ENCODE measurements at regions not wholly inside any gene's neighbourhood (a gene's known extent, or its start where the extent isn't known, plus 50 kb on each side); places are given as distances from the start of the nearest gene placed in this dataset.
A peak's percentile ranks its signal among the peaks of the same experiment; 100 is the strongest.

DNA sequence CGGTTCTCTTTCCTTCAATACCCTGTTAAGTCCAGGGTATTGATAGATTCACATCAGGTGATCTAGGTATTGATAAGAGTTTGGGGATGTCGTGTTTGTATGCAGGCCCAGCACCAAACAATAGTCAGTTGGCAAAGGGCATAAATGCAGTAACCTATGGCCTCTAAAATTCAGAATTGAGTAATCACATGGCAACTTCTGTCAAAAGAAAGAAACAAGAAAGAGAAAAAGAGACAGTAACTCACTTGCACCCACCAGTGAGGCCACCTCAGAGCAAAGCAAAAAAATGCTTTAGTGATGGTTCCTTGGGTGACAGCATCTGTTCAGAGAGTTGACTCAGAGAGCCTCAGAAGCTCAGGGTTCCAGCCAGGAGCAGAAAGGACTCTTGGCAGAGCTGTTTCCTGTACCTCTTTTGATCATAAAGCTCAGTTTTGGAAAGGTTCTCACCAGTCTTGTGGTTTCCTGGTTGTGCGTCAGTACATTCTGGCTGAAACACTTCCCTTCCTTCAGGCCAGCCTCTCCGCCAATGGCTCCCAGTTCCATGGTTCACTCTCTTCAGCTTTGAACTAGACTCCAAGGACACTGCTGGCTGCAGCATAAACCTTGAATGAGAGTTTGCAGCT is 70.1 kb upstream of the GORAB start:
- peak; percentile 92 for DNase-seq (ENCODE audit: low read depth, low spot score)
- no peak for TF ChIP-seq CTCF (IDR thresholded peaks at IDR 0.05; ENCODE audit: low read depth, low read length)
- no peak overlapping the region for H3K4me3 ChIP-seq (ENCODE audit: low read depth, low read length)
- in situ Hi-C loops (cut with HindIII; ENCODE audit: low sequenced_read_pairs), result no loop called here

DNA sequence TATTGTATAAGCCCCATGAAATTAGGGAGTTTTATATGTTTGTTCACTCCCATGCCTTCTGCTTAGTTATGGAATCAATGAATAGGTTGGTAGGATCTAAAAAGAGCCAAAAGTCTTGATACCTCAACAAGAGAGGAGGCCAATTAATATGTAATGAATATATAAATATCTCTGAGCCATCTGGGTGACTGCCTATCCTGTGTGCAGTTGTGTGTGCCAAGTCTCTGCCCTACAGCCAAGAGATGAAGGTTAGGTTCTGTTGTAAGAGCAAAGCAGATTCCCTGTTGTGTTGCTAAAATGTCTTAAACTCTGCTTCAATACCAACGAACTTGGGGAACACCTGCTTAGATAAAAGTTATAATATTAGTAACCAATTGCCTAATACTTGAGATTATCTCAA is 61.8 kb upstream of the GORAB start:
- no peak for TF ChIP-seq CTCF (IDR thresholded peaks at IDR 0.05; ENCODE audit: low read depth, low read length)
- H3K4me3 ChIP-seq (ENCODE audit: low read depth, low read length), result no peak overlapping the region
- in situ Hi-C loops (cut with HindIII; ENCODE audit: low sequenced_read_pairs), result no loop called here
- DNase-seq (ENCODE audit: low read depth, low spot score), result no peak

- no peak overlapping the region for H3K4me3 ChIP-seq (ENCODE audit: low read depth, low read length)
- TF ChIP-seq CTCF (IDR thresholded peaks at IDR 0.05; ENCODE audit: low read depth, low read length), result no peak
- peak; percentile 58 for DNase-seq (ENCODE audit: low read depth, low spot score)
- in situ Hi-C loops (cut with HindIII; ENCODE audit: low sequenced_read_pairs), result no loop called here
Observed at GRCh38 chr1:170471398-170472053, 60.4 kb upstream of the GORAB start.

GRCh38 chr1:170481000-170481399 is 51.0 kb upstream of the GORAB start:
- no peak for DNase-seq (ENCODE audit: low read depth, low spot score)
- TF ChIP-seq CTCF (IDR thresholded peaks at IDR 0.05; ENCODE audit: low read depth, low read length), result no peak
- no peak overlapping the region for H3K4me3 ChIP-seq (ENCODE audit: low read depth, low read length)
- in situ Hi-C loops (cut with HindIII; ENCODE audit: low sequenced_read_pairs), result no loop called here
